Hematopoietic multipotent progenitor cell treated with erythropoietin and hydrocortisone succinate and interleukin-3 and kit ligand, for 4 days (in vitro differentiated cells): ENCODE measurements at regions not wholly inside any gene's neighbourhood (a gene's known extent, or its start where the extent isn't known, plus 50 kb on each side); places are given as distances from the start of the nearest gene placed in this dataset.
A peak's percentile ranks its signal among the peaks of the same experiment; 100 is the strongest.

Experiments used
- DNase-seq: peaks from one replicate; pipeline ENCODE4 v3.0.0-alpha.2; 2015

DNA sequence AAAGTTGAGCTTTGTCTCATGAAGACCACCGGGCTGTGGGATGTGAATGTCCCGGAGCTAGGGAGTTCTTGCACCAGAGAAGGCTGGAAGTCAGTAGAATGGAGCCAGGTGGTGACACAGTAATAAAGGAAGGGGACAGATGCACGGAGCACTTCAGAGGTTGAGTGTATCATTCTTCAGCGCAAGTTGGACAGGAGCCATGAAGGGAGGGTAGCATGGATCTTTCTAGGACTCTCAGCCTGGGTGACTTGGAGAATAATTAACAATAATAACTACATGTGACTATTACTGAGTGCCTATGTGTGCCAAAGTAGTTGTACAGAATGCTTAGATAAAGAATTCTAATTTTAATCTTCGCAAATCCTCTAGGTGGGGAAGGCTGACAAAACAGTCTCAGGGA, 258.7 kb upstream of the AJAP1 start:
- no peak for DNase-seq

DNA sequence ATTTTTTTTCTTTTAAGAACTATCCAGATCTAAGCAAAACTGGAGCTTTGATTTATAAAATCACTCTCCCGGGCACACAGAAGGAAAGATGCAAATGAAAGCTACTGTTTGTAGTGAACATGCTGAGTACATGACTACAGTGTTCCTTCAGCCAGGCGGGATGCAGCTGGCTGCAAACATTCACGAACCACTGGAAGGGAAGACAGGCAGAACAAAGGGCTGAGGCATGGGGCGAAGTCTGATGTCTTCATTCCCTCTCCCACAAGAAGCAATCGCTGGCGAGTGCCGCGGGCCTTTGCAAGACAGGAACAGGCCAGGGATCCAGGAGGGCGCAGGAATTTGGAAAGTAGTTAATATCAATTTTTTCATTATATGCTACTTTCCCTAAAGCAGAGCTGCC, 257.9 kb upstream of the AJAP1 start:
- no peak for DNase-seq

DNA sequence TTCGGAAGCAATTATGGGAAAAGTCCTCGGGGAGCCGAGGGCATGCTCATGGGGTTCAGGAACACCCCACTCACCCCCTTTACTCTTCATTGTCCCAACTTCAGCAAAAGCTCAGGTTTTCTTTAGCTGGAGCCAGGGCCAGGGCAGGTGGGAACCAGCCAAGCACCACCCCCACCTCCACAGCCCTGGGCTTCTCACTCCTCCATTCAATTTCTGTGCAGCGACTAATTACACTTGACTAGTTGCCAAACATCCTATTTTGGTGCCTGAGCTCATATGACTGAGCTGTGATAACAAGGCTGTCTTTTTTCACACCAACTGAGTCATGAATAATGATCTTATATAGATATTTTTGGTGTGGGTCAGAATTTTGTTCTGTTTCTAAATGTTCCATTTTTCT, 257.2 kb upstream of the AJAP1 start:
- no peak for DNase-seq

DNA sequence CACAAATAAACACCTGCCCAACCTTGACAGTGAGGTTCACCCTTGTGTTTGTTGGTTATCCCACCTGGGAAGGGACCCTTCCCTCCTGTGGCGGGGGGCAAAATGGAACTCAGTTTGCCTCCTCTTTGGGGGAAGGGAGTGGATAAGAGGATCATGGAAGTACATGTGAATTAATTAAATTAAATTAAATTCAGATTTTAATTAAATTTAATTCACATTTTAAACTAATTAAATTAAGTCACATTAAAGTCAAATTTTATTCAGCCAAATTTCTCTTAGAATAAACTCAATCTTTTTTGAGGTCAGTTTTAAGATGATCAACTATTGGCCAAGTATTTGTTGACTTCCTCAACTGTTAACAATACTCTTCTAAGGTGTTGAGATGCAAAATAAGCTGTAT, 252.4 kb upstream of the AJAP1 start:
- no peak for DNase-seq

DNA sequence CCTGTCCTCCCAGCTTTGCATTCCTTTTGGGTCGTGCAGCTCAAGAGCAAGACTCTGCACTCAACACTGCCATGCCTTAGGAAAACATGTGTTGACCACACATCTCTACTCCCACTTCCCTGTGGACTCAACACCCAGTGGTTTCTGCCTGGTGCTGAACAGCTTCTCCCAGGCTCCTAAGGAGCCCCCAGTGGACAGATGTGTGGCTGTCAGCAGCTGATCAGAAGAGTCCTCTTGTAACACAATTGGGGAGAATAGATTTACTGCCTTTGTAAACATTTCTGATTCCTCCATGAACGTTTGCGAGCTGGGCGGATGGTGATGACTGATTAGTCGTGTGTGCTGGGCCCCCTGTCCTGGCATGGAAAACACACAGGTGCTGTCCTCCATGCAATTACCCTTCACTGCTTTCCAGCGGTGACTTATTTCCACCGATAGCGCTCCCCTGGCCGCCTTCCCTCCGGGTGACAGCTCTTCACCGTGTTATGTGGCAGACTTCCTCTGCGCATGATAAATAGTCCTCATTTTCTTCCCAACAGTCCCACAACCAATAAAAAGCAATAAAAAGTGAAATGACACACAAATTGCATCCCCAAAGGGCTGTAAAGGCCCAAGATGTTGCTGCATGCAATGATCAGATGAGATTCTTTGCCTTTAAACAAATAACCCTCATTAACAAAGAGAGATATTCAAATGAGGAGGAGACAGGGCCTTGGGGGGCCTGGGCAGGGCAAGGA, 249.4 kb upstream of the AJAP1 start:
- DNase-seq = no peak

DNA sequence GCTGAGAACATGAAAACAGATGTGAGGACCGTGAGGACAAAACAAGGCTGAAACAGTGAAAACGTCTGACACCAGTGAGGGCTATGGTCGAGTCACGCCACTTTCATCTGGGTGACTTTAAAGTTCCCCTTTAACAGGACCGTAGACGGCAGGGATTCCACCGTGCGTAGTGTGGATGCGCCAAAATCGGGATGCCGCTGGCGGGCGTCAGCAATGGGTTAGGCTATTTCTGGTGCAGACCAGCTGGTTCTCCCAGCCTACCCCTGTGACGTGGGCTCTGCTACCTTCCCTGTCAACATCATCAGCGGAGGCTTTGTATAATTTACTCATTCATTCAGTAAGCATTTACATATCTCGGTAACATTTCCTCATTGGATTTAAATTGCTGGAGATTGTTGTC, 246.6 kb upstream of the AJAP1 start:
- no peak for DNase-seq

DNA sequence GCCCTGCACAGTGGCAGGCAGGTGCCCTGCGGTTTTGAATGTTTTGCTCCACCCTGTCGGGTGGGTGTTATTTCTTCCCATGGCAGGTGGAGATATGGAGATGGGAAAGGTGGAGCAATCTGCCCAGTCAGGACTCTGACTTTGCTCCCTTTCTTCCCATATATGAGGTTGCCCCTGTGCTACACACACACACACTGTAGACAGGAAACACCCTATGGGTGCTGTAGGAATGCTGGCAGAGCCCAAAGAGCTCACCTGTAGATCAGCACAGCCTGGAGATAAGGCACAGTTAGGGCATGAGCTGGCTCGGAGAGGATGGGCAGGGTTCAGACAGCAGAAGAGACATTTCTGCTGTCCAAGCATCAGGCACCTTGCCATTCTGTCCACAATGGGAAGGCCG, 246.0 kb upstream of the AJAP1 start:
- no peak for DNase-seq

DNA sequence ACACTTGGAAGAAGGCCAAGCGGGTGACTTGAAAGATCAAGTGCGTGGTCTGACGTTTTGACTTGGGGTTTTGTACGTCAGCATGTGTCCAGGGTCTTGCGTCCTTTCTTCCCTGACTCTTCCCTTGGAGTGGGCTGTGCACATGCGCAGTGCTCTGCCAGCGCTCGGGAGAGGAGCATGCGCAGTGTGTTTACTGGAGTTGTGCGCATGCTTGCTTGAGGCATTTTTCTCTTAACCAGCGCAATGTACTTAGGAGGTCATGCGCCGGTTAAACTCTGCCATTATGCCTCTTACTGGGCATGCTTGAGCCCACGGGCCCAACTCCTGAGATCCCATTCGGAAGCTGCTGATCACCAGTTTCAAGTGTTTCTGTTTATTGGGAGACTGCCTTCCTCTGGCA, 242.5 kb upstream of the AJAP1 start:
- no peak for DNase-seq

DNA sequence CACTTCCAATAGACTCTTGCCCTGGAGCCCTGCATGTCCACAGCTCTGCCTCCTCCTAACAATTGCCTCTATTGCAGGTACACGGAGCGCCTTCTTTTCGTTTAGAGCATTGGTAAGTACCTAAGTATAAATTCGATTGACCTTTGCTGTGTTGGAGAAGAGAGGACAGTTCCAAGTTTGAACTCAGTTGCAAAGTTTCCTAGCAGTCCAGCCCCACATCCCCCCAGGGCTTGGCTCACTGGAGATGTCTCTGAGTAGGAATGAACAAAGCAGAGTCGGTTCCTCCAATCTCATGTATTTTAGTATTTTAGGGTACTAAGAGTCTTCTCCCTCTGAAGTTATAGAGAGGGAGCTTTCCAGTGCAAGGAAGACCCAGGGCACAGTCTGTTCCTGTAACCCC, 238.9 kb upstream of the AJAP1 start:
- no peak for DNase-seq

DNA sequence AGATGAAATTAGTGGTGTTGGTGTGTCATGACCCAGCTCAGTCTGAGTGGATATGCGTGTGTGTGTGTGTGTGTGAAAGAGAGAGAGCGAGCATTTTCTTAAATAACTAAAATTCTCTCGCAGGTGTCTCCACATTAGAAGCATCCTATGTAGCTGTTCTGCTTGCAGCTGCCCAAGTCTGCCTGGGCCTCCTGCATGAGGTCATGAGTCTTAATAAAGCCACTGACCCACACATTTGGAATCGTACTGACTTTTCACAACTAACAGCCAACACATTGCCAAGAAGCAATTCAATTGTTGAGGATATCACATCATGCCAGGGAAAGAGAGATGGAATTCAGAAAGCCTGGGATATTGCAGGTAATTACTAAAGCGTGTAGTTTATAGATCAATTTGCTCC, 238.2 kb upstream of the AJAP1 start:
- DNase-seq = no peak

DNA sequence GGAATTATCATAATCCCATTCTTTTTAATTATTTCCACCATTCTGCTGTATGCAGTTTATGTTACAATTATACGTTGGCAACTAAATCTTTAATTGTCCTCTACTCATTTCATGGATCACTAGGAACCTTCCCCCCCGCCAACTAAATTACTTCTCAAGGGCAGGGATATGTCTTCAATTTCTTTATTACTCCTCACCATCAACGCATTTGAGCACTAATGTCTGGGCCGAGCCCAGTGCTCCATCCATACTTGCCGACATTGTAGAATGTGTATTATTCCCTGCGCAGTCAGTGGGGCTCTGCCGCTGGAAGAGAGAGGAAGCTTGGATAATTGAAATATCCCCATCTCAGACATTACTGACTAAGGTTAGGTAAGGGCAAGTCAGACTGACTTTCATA, 236.4 kb upstream of the AJAP1 start:
- DNase-seq = no peak

DNA sequence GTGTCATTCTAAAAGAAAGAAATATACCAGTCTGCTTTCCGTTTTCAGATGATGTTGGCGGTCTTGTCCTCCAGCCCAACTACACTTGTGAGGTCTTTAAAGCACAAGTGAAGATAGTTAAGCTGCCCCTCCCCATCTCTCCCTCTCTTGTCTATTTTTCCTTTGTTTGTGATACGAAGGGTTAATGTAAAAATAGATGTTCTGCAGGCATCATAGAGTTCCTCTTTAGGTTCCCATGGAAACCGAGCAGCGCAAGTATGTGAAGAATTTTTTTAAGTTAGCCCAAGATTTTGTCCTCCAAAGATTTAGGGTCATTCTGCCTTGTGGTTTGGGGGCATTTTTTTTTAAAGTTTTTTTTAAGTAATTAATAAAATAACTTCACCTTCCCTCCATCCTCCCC, 232.4 kb upstream of the AJAP1 start:
- DNase-seq = no peak

DNA sequence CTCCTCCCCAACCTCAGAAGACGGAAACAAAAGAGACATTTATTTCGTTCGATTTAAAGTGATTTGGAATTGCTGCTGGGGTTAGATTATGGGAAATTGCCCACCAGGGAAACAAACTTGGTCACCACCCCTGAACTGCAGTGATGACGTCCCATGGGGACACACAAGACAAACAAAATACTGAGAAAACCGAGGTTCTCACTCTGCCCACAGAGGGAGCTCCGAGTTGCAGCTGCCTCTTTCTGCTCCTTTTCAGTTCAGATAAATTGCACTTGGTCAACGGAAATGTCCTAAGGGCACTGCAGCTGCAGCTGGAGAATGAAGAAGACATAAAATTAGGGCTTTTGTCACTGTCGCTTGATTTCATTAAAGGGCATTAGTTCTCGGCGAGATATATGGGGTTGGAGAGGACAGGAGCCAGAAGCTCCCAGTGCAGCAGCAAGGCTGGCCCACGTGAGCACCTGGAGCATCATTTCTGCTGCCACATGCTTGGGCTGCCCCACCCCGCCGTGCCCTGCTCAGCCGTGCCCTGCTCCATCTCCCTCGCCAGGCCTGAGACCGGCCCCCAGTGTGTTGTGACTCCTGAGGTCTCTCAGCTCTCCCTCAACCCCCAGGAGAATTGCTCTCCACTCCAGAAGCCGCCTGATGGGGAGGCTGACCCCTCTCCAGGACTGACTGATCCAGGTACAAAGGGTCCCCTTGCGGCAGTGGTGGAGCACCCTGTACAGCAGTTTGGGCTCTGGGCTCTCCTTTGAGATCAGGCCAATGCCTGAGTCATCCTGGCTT, 231.7 kb upstream of the AJAP1 start:
- DNase-seq = peak; percentile 1

DNA sequence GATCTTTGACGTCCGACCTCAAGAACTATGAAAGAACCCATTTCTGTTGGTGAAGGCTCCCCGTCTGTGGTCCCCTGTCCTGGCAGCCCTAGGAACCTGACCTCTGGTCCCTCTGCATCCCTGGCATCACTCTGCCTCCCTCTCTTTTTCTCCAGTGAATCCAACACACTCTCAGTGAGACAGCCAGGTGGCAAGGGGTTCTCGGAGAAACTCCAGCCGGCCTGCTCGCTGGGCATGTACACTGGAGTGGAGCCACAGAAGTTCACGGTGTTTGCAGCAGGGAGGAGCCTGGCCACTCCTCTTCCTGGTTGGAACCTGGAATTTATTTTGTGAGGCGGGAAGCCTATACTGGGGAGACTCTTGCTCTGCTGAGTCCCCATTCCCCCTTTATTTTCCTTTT, 230.2 kb upstream of the AJAP1 start:
- DNase-seq = no peak

DNA sequence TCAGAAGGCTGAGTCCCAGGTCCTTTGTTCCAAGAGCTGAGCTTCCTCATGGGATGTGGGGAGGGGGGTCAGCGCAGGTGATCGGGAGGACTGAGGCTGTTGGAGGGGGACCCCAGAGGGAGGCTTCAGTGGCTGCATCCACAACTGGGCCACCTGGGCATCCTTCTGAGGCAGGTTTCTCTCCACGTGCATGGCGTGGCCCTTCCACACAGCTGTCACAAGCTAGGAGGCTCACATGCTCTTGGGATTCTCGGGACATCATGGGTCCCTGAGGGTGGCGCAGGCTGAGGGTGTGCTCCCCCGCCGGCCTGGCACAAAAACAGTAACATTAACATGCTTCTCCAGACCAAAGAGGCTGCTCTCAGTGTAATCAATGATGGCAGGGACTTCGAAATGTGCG, 229.6 kb upstream of the AJAP1 start:
- no peak for DNase-seq

DNA sequence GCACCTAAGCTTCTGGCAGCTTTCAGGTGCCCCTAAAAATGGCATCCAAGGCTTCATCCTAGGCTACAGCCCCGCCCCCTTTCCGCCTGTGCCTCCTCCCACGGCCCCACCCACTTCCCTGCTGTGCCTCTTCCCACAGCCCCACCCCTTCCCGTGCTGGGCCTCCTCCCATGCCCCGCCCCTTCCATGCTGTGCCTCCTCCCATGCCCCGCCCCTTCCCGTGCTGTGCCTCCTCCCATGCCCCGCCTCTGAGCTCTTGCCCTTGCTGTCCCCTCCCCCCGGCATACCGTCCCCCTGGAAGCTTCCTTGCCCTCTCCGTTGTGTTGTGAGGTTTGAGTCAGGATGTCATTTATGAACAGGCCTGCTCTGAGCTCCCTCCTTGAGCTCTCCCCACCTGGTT, 228.5 kb upstream of the AJAP1 start:
- DNase-seq = peak; percentile 44

DNA sequence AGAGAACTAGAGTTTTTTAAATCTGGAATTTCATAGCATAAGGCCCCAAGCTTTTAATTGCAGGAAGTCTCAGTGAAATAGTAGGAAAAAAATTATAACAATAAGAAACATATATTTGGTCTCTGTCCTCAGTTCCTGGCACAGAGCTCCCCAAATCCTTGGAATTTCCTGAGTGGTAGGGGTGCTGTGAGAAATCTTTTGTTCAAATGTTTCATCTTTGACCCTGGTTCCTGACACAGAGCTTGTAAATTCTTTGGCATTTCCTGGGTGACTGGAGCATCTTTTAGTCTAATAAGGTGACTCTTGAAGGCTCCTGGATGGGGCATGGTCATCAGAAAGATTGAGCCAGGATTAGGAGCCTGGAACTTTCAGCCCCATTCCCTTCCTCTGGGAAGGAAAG, 225.7 kb upstream of the AJAP1 start:
- DNase-seq = no peak

DNA sequence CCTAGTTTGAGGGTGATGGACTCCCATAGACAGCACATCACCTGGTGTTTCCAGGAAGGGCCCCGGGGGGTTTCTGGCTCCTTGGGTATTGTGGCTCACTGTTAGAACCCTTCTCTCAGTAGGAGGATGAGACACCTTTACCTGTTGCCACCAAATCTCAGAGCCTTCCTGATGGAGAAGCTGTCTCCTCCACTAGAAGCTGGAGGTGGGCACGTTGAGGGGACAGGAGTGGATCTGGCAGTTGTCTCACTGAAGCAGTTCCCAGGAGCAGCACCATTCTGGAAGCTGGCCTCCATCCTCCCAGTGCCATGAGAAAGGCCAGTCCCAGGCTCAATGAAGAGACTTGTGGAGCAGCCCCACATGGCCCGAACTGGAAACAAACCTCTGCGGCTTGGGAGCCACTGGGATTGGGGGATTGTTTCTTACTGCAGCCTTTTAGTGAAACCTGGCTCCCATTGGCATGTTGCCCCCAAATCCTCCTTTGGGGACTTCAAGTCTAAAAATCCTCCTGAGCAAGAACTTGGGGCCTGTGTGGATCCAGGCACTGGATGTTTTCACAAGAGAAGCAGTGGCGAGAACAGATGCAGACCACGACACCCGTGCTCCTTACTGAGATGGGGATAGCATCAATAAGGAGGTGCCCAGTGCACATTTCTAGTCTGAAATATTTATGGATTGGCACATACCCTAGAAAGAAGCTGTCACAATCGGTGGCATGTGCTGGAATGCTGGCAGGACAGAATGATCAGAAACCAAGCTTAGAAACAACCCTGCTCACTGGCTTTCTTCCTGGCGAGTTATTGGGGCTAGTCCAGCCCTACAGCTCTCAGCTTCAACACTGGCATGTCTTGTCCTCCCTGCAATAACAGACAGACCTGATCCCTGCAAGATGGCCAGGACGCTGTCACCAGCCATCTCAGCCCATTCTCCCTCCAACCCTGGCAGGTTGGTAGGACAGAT, 223.7 kb upstream of the AJAP1 start:
- no peak for DNase-seq

DNA sequence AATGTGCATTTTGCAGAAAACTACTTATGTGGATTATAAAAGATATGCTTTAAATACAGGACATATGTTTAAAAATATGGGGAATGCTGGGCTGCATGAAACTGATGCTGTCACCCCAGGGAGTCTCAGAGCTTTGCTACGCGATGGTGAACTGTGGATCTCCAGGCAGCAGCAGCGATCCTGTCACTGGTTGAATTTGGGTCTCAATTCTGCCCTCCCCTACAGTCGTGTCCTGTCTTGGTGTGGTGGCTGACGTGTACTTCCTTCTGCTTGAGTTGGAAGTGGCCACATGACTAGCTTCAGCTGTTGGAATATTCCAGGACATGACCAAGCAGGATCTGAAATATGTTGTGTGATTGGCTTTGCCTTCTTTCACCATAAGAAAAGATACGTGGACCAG, 222.9 kb upstream of the AJAP1 start:
- DNase-seq = no peak

DNA sequence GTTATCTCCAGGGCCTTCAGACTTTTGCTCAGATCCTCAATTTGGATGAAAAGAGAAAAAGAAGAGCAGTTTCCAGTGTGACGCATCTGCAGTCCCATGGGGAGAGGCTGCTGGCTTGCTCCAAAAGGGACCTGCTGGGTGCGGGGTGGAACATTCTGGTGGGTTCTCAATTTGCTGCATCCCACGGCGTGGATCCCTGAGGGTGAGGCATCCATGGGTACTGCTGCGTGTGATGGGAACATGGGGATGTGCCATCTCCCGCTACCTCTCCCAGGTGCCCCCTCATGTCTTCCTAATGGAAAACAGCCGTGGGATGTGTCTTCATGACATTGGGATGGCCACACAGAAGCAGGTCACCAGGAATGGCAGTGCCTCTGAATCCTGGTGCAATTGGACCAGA, 221.3 kb upstream of the AJAP1 start:
- no peak for DNase-seq

DNA sequence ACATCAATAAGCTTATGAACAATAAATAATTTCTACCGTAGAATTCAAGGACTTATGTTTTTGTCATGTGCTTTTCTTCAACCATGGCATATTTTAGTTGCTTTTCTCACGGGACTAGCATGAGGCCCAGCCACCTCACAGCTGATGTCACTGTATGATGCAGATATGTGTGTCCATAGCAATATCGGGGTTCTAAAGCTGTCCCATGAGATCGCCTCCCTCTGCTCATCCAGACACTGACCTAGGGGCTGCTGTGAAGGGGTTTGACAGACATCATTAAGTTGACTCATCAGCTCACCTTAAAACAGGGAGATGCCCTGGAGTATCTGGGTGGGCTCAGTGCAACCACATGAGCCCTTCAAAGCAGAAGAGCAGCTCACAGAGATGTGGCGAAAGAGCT, 210.3 kb upstream of the AJAP1 start:
- no peak for DNase-seq

DNA sequence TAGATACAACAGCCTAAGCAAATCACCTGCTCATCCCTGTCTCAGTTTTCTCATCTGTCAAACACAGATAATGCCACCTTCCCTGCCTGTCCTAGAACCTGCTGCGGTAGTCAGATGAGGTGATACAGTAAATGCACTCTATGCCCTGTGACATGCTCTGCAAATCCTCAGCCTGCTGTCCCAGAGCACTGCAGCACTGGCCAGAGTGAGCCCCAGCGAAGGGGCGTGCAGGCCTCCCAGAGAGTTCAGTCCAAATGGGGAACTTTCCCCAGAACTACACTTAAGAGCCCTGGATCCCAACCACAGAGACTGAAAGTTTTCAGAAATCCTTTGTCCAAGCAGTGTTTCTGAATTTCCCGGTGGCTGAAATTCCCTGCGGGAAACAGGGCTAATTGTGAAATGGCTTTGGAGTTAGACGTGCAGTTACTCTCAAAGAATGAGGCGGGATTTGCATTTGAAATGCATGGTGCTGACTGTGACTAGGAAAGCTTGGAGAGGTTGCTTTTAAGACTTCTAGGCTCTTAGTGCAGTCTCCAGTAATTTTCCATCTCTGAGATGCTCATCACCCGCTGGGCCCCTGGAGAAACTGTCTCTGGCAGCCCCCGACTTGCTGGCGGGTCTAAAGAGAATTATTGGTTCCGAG, 206.5 kb upstream of the AJAP1 start:
- no peak for DNase-seq

DNA sequence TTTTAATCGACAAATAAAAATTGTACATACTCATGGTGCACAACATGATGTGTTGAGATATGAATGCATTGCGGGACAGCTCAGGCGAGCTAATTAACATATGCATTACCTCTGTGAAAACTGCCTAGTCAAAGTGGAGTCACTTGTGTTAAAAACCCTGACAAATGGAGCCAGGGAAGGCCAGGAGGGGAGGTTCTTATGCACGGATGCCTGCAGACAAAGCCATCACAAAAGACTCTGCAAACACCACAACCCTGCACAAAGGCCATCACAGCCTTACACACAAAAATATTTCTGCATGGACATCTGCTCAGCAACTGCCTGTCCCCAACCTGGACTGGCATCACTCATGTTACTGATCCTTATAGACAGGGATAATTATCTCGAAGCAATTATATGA, 204.4 kb upstream of the AJAP1 start:
- no peak for DNase-seq
